Astrocyte of the spinal cord (primary cell): ENCODE measurements at regions not wholly inside any gene's neighbourhood (a gene's known extent, or its start where the extent isn't known, plus 50 kb on each side); places are given as distances from the start of the nearest gene placed in this dataset.
"Not testable (repeated sequence)": the region's sequence is repeated elsewhere in the genome, so short reads cannot be mapped to it uniquely, and the experiment has no call there.

Source experiments
- DNase-seq: peaks from one replicate; pipeline ENCODE4 v3.0.0; 2011; ENCODE audit warnings: low read depth, low spot score
- H3K4me3 ChIP-seq: 2 replicates; pipeline ENCODE4 v1.5.1; 2011; ENCODE audit warnings: low read depth, mild to moderate bottlenecking, low read length, moderate library complexity
- CTCF ChIP-seq: IDR thresholded peaks from 2 replicates; pipeline ENCODE4 v1.5.1; 2012; ENCODE audit warnings: low read depth, mild to moderate bottlenecking, low read length, inconsistent platforms
- in situ Hi-C: cut with HindIII; loops from 2 replicates; pipeline ENCODE4 v1.10.0; 2017; ENCODE audit warnings: low sequenced_read_pairs

GRCh38 chr3:44136421-44136820 is 105.3 kb upstream of the TOPAZ1 start:
- peak; percentile 14 for DNase-seq
- in situ Hi-C loops = no loop called here
- TF ChIP-seq CTCF = no peak

GRCh38 chr3:44146073-44146472 is 95.6 kb upstream of the TOPAZ1 start:
- DNase-seq = no peak
- in situ Hi-C loops = no loop called here
- TF ChIP-seq CTCF = no peak

More at GRCh38 chr3:44136421-44136820, 105.3 kb upstream of the TOPAZ1 start:
- no peak overlapping the region for H3K4me3 ChIP-seq

GRCh38 chr3:44159696-44160300 is 81.9 kb upstream of the TOPAZ1 start:
- in situ Hi-C loops = no loop called here

More at GRCh38 chr3:44146073-44146472, 95.6 kb upstream of the TOPAZ1 start:
- H3K4me3 ChIP-seq = no peak overlapping the region

GRCh38 chr3:44160818-44161217 is 80.9 kb upstream of the TOPAZ1 start:
- no peak for TF ChIP-seq CTCF
- DNase-seq = no peak
- in situ Hi-C loops = no loop called here
- H3K4me3 ChIP-seq = no peak overlapping the region

More at GRCh38 chr3:44159696-44160300, 81.9 kb upstream of the TOPAZ1 start:
- no peak for TF ChIP-seq CTCF
- DNase-seq = no peak
- H3K4me3 ChIP-seq = no peak overlapping the region

DNA sequence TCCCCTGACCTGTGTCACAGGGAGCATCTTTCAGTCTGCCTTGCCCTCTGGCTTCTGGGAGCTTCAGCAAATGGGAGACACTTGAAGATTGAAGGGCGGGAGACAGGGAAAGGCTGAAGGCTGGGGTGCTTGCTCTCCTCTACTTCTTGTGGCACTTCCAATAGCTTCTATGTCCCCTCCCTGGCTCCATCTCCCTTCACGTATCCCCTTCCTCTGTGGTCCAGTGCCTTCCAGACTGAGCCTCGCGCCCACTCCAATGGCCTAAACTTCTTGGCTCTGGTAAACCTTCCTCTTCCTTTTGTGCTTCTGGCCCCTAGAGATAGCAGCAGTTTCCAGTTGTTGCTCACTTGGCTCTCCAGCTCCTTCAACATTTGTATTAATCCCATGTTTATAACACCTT is 69.8 kb upstream of the TOPAZ1 start:
- H3K4me3 ChIP-seq = no peak overlapping the region
- no peak for DNase-seq
- no peak for TF ChIP-seq CTCF
- in situ Hi-C loops = no loop called here

DNA sequence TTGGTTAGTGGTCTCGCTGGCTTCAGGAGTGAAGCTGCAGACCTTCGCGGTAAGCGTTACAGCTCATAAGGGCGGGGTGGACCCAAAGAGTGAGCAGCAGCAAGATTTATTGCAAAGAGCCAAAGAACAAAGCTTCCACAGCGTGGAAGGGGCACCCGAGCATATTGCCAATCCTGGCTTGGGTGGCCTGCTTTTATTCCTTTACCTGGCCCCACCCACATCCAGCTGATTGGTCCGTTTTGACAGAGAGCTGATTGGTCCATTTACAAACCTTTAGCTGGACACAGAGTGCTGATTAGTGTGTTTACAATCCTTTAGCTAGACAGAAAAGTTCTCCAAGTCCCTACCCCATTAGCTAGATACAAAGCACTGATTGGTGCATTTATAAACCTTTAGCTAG is 69.0 kb upstream of the TOPAZ1 start:
- H3K4me3 ChIP-seq, in situ Hi-C loops, DNase-seq: not testable (repeated sequence)

DNA sequence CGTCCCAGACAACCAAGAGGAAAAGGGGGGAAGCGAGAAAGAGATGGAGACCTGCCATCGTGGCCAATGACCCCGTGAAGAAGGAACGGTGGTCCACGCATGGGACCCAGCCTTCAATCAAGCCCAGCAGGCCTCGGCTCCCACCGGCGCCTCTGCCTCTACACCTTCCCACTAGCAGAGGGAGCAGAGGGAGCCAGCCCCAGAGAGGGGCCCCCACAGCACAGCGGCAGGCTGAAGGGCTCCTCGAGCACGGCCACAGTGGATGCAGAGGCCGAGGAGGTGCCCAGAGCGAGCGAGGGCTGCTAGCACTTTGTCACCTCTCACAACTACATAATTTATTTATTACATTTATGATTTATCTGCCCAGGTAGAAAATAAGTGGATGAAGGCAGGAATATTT is 68.4 kb upstream of the TOPAZ1 start:
- DNase-seq = no peak
- in situ Hi-C loops = no loop called here
- no peak overlapping the region for H3K4me3 ChIP-seq
- no peak for TF ChIP-seq CTCF
